K562 (cell line): ENCODE measurements at regions not wholly inside any gene's neighbourhood (a gene's known extent, or its start where the extent isn't known, plus 50 kb on each side); places are given as distances from the start of the nearest gene placed in this dataset.

ENCODE experiments used
- ATAC-seq: fragments of 200-7000 bp; cut with Tn5 transposase; 3 replicates; pipeline ENCODE4 v1.9.1; 2020; ENCODE audit warnings: moderate library complexity
- BruUV-seq: library from RNA; stranded (reverse); fragments of 400-500 nt; replicated peaks from 2 replicates; lab custom pipeline; 2021; lab: Mats Ljungman, UMichigan
- CTCF ChIA-PET: fragments of 300-600 bp; formaldehyde crosslinking; extraction: SDS; loops from one replicate; lab custom pipeline; 2021; ENCODE audit warnings: low intra/inter-chr PET ratio; lab: Yijun Ruan, JAX
- POLR2A ChIA-PET: fragments of 300-600, 350-650 bp; sonication (Branson Sonifier 250); formaldehyde crosslinking; extraction: SDS; loops from one replicate; lab custom pipeline; 2021; ENCODE audit warnings: antibody characterized with exemption, inconsistent platforms; lab: Yijun Ruan, JAX
- DNase-seq, 4 experiments: peaks; one replicate each; pipeline versions ENCODE4 v3.0.0 to v3.0.0-alpha.2; 2011 to 2018; ENCODE audit warnings: low spot score in 3 of 4, mixed read lengths in 3 of 4; ENCODE audit errors: extremely low read depth in 1 of 4
- FAIRE-seq: peaks from 2 replicates; lab custom pipeline; 2011; peaks lifted over from hg19 to GRCh38; lab: Jason Lieb, UNC
- H2AFZ ChIP-seq: 2 replicates; pipeline ENCODE4 v1.6.0; 2011; ENCODE audit warnings: low read depth, low read length, control low read depth, inconsistent platforms
- H3K27ac ChIP-seq: fragments of 200-600 bp; 3 replicates; pipeline ENCODE4 v1.8.0; 2011; ENCODE audit warnings: low read depth, mild to moderate bottlenecking, control low read depth, inconsistent platforms, low read length, moderate library complexity, mixed read lengths; ENCODE audit errors: extremely low read depth
- H3K27me3 ChIP-seq, 2 experiments: fragments of 300-600 bp in 1 of 2; 2 replicates in 1 of 2; 3 replicates in 1 of 2; pipeline versions ENCODE4 v1.6.0 to v1.8.0; 2011; ENCODE audit warnings: inconsistent platforms in 2 of 2, low read length in 2 of 2, mild to moderate bottlenecking in 1 of 2, mixed read lengths in 1 of 2, moderate library complexity in 1 of 2; ENCODE audit not compliant: control insufficient read depth in 2 of 2, insufficient read depth in 2 of 2
- H3K36me3 ChIP-seq: fragments of 300-600 bp; 3 replicates; pipeline ENCODE4 v1.8.0; 2011; ENCODE audit warnings: mild to moderate bottlenecking, low read length, inconsistent platforms; ENCODE audit not compliant: control insufficient read depth, insufficient read depth
- H3K4me1 ChIP-seq, 2 experiments: fragments of 200-600 bp in 1 of 2; replicated peaks in 1 of 2; 2 replicates in 1 of 2; 3 replicates in 1 of 2; pipeline versions ENCODE4 v1.5.1 to v1.8.0; 2011; ENCODE audit warnings: inconsistent platforms in 2 of 2, low read length in 2 of 2, mild to moderate bottlenecking in 1 of 2, mixed read lengths in 1 of 2, moderate library complexity in 1 of 2; ENCODE audit not compliant: control insufficient read depth in 2 of 2, insufficient read depth in 2 of 2
- H3K4me2 ChIP-seq: 2 replicates; pipeline ENCODE4 v1.6.1; 2011; ENCODE audit warnings: low read length, control low read depth, inconsistent platforms, mixed read lengths; ENCODE audit not compliant: insufficient read depth
- H3K4me3 ChIP-seq: fragments of 200-600 bp; sonication (generic), shearing (Covaris generic); 2 replicates; pipeline ENCODE4 v1.5.1; 2016; ENCODE audit warnings: control low read depth, inconsistent platforms
- H3K79me2 ChIP-seq: fragments of 200-600 bp; 3 replicates; pipeline ENCODE4 v1.8.0; 2011; ENCODE audit warnings: low read length, inconsistent platforms; ENCODE audit not compliant: control insufficient read depth, insufficient read depth
- H3K9ac ChIP-seq, 2 experiments: 2 replicates each; pipeline versions ENCODE4 v1.6.0 to v1.6.1; 2011; ENCODE audit warnings: low read depth in 2 of 2, low read length in 2 of 2, control low read depth in 1 of 2, inconsistent platforms in 1 of 2, mild to moderate bottlenecking in 1 of 2, mixed read lengths in 1 of 2; ENCODE audit not compliant: insufficient read depth in 1 of 2
- H3K9me1 ChIP-seq: one replicate; pipeline ENCODE4 v1.6.0; 2011; ENCODE audit warnings: inconsistent platforms, mild to moderate bottlenecking, low read length, moderate library complexity; ENCODE audit not compliant: control insufficient read depth, insufficient read depth
- H3K9me3 ChIP-seq: replicated peaks from 2 replicates; pipeline ENCODE4 v1.5.1; 2011; ENCODE audit warnings: low read depth, low read length, inconsistent platforms; ENCODE audit not compliant: control insufficient read depth, insufficient read depth
- H4K20me1 ChIP-seq: replicated peaks from 2 replicates; pipeline ENCODE4 v1.6.1; 2011; ENCODE audit warnings: low read length, inconsistent platforms, mixed read lengths; ENCODE audit not compliant: control insufficient read depth, insufficient read depth
- ATF6 ChIP-seq: sonication (generic); formaldehyde crosslinking; IDR thresholded peaks from 2 replicates; pipeline ENCODE4 v1.4.0; 2020; ENCODE audit warnings: mild to moderate bottlenecking, missing genetic modification reagents
- CREBBP ChIP-seq: IDR thresholded peaks from one replicate; pipeline ENCODE4 v1.6.1; 2012; ENCODE audit warnings: low read depth, mild to moderate bottlenecking, control low read depth, inconsistent platforms, low read length
- CTCF ChIP-seq, 3 experiments: IDR thresholded peaks in 2 of 3; conservative IDR thresholded peaks in 1 of 3; 2 replicates each; pipeline ENCODE4 v1.5.1; 2011 to 2012; ENCODE audit warnings: low read length in 3 of 3, mild to moderate bottlenecking in 3 of 3, control low read depth in 2 of 3, improper control_type of control experiment in 1 of 3, inconsistent platforms in 1 of 3, low read depth in 1 of 3, mixed read lengths in 1 of 3, moderate library complexity in 1 of 3; ENCODE audit not compliant: insufficient read depth in 2 of 3
- FOXA1 ChIP-seq: fragments of 450-650 bp; IDR thresholded peaks from 2 replicates; pipeline ENCODE4 v1.6.1; 2016; ENCODE audit warnings: mild to moderate bottlenecking, borderline replicate concordance
- RNF2 ChIP-seq: sonication (generic); IDR thresholded peaks from 2 replicates; pipeline ENCODE4 v1.6.1; 2016
- SP2 ChIP-seq: IDR thresholded peaks from 2 replicates; pipeline ENCODE4 v1.6.1; 2011; ENCODE audit warnings: mild to moderate bottlenecking, low read depth, low read length, moderate library complexity; ENCODE audit not compliant: poor library complexity, severe bottlenecking; ENCODE audit errors: extremely low read depth
- UBTF ChIP-seq, 2 experiments: IDR thresholded peaks; 2 replicates each; pipeline ENCODE4 v1.6.1; 2012; ENCODE audit warnings: improper control_type of control experiment in 2 of 2, low read depth in 2 of 2, low read length in 2 of 2, borderline replicate concordance in 1 of 2
- VEZF1 ChIP-seq: fragments of 200-800 bp; sonication (Bioruptor generic); IDR thresholded peaks from 2 replicates; pipeline ENCODE4 v1.6.1; 2017; ENCODE audit warnings: missing genetic modification characterization, missing compliant biosample characterization
- XRCC3 ChIP-seq: fragments of 450-650 bp; IDR thresholded peaks from 2 replicates; pipeline ENCODE4 v1.6.1; 2017; ENCODE audit warnings: mild to moderate bottlenecking, moderate library complexity
- XRCC5 ChIP-seq: fragments of 200-400 bp; formaldehyde crosslinking; IDR thresholded peaks from 2 replicates; pipeline ENCODE4 v1.6.1; 2017; ENCODE audit warnings: low read depth, mild to moderate bottlenecking, low read length
- ZEB2 ChIP-seq: fragments of 450-650 bp; IDR thresholded peaks from 2 replicates; pipeline ENCODE4 v1.6.1; 2016
- ZNF133 ChIP-seq: fragments of 250-450 bp; sonication (Bioruptor Pico); IDR thresholded peaks from 2 replicates; pipeline ENCODE4 v1.4.0; 2020; ENCODE audit warnings: mild to moderate bottlenecking
- ZNF586 ChIP-seq: fragments of 450-650 bp; formaldehyde crosslinking; conservative IDR thresholded peaks from 2 replicates; pipeline ENCODE4 v1.4.0; 2020; ENCODE audit warnings: mild to moderate bottlenecking, moderate library complexity
- WGBS: fragments of 100-300 bp; shearing (Covaris generic); methylation state at CpG from one replicate; pipeline ENCODE4 v1.1.6; 2016; ENCODE audit warnings: low coverage, mixed read lengths; ENCODE audit not compliant: insufficient coverage; ENCODE audit errors: missing lambda C conversion rate; 5-methylcytosine and 5-hydroxymethylcytosine counted together
- in situ Hi-C: fragments of 300-500 bp; cut with MboI; formaldehyde crosslinking; loops from 4 replicates; pipeline ENCODE4 v1.15.0; 2018; ENCODE audit warnings: inconsistent platforms, mixed read lengths
- intact Hi-C: fragments of 100-400 bp; cut with micrococcal nuclease; formaldehyde crosslinking; loops from 2 replicates; pipeline ENCODE4 v1.14.2; 2022

- no peak for TF ChIP-seq CTCF (IDR thresholded peaks at IDR 0.05 in 2 of 3, conservative IDR thresholded peaks at IDR 0.05 in 1 of 3; ENCODE audit: insufficient read depth in 2 of 3, low read depth in 1 of 3, low read length in 3 of 3)
These were observed 564.5 kb downstream of the TRAM1L1 start (continued) for GRCh38 chr4:116520886-116521285.

GRCh38 chr4:116516711-116517110, 568.7 kb downstream of the TRAM1L1 start:
- Histone ChIP-seq H3K4me3 (no peak overlapping the region), H2AFZ (no peak overlapping the region), H3K27me3 (no peaks in the 10 kb centered on the region), H3K36me3 (no peaks in the 10 kb centered on the region), H3K9me3 (no peaks in the 10 kb centered on the region; the same call in 1 of the 2 replicates), H4K20me1 (no peaks in the 10 kb centered on the region), H3K4me2 (no peak overlapping the region), H3K27ac (no peak overlapping the region), H3K9me1 (no peaks in the 10 kb centered on the region), H3K4me1 (no peaks in the 10 kb centered on the region), H3K79me2 (no peaks in the 10 kb centered on the region), H3K9ac (no peak overlapping the region)
- no TSS peak for BruUV-seq
- DNase-seq (no peak), ATAC-seq (no peak), FAIRE-seq (no peak)
- in situ Hi-C loops (no loop called here), intact Hi-C loops (no loop called here)
- ChIA-PET CTCF (no interaction called here), POLR2A (no interaction called here)
- 6% methylated on average over 2 of the region's 2 CpGs for WGBS
- TF ChIP-seq CREBBP: no peak
- no peak for TF ChIP-seq SP2
- no peak for TF ChIP-seq VEZF1 (CRISPR knock-in tag)
- TF ChIP-seq ZNF586 (CRISPR knock-in tag): no peak
- no peak for TF ChIP-seq ZNF133 (CRISPR knock-in tag)
- TF ChIP-seq UBTF (IDR thresholded peaks at IDR 0.05; ENCODE audit: borderline replicate concordance in 1 of 2, low read depth in 2 of 2, low read length in 2 of 2): no peak
- TF ChIP-seq XRCC5: no peak
- no peak for TF ChIP-seq XRCC3
- no peak for TF ChIP-seq ATF6 (CRISPR knock-in tag)
- TF ChIP-seq FOXA1: no peak
- TF ChIP-seq RNF2: no peak
- no peak for TF ChIP-seq ZEB2
